IMR-90 (cell line): ENCODE measurements at regions not wholly inside any gene's neighbourhood (a gene's known extent, or its start where the extent isn't known, plus 50 kb on each side); places are given as distances from the start of the nearest gene placed in this dataset.

Experiments
- CHD1 ChIP-seq: IDR thresholded peaks from 2 replicates; pipeline ENCODE4 v1.6.1; 2012; ENCODE audit warnings: low read depth, low read length, improper control_type of control experiment
- CTCF ChIP-seq: conservative IDR thresholded peaks from 2 replicates; pipeline ENCODE4 v1.5.1; 2012; ENCODE audit warnings: mild to moderate bottlenecking, low read depth, low read length, improper control_type of control experiment
- FOS ChIP-seq: fragments of 150-350 bp; IDR thresholded peaks from 2 replicates; pipeline ENCODE4 v1.6.1; 2016; ENCODE audit warnings: low read depth, low read length
- MAFK ChIP-seq: IDR thresholded peaks from 2 replicates; pipeline ENCODE4 v1.6.1; 2012; ENCODE audit warnings: low read depth, low read length, improper control_type of control experiment
- POLR2A ChIP-seq: IDR thresholded peaks from 2 replicates; pipeline ENCODE4 v1.6.1; 2012; ENCODE audit warnings: mild to moderate bottlenecking, low read depth, low read length
- RAD21 ChIP-seq: IDR thresholded peaks from 2 replicates; pipeline ENCODE4 v1.6.1; 2012; ENCODE audit warnings: low read length, improper control_type of control experiment
- RFX5 ChIP-seq: IDR thresholded peaks from 2 replicates; pipeline ENCODE4 v1.8.0; 2012; ENCODE audit warnings: low read depth, mild to moderate bottlenecking, low read length, moderate library complexity
- SMC3 ChIP-seq: fragments of 150-350 bp; IDR thresholded peaks from 2 replicates; pipeline ENCODE4 v1.6.1; 2016; ENCODE audit warnings: low read depth, mild to moderate bottlenecking, antibody characterized with exemption, low read length, moderate library complexity
- USF2 ChIP-seq: fragments of 150-350 bp; IDR thresholded peaks from 2 replicates; pipeline ENCODE4 v1.6.1; 2017; ENCODE audit warnings: mild to moderate bottlenecking, antibody characterized with exemption, low read length, low read depth

- no peak for TF ChIP-seq POLR2A
- TF ChIP-seq CTCF, result no peak
- no peak for TF ChIP-seq RAD21
- no peak for TF ChIP-seq USF2
- no peak for TF ChIP-seq CHD1
- no peak for TF ChIP-seq MAFK
- TF ChIP-seq RFX5, result no peak
- TF ChIP-seq FOS, result no peak
- no peak for TF ChIP-seq SMC3
Measured at GRCh38 chr6:92942549-92942948, 476.8 kb downstream of the EPHA7 start.
